ENCODE measurements at regions not wholly inside any gene's neighbourhood (a gene's known extent, or its start where the extent isn't known, plus 50 kb on each side); places are given as distances from the start of the nearest gene placed in this dataset.

DNA sequence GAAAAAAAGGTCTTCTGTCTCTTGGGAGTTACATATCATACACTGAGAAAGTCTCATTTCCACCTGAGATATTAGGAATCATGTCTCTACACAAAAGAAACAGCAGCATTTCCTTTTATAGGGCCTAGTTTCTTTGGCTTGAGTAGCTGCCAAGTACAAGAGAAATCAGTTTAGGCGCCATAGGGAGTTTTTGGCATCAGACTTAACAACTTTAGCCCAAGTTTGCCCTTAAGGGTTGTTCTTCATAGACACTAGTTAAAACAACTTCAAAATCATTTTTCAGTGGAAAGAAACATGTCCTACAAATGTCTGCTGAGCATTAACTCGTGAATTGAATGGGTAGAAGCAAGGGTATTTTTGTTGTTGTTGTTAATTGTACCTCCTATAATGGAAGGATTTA lies 587.0 kb upstream of the DSEL start:
- TF ChIP-seq CTCF (IDR thresholded peaks at IDR 0.05; ENCODE audit: low read depth, low read length) (no peak), EZH2phosphoT487 (IDR thresholded peaks at IDR 0.05; ENCODE audit: low read depth) (no peak)

Measured in OCI-LY3 (cell line).